Lower leg skin (tissue), 3 donors: ENCODE measurements at regions not wholly inside any gene's neighbourhood (a gene's known extent, or its start where the extent isn't known, plus 50 kb on each side); places are given as distances from the start of the nearest gene placed in this dataset.

Experiments used
- POLR2A ChIP-seq, 2 donors: fragments of 450-650 bp; IDR thresholded peaks; one replicate each; pipeline ENCODE4 v1.6.1; 2016 to 2017; ENCODE audit warnings: antibody characterized with exemption in 2 of 2, mild to moderate bottlenecking in 1 of 2, moderate library complexity in 1 of 2
- TF ChIP-seq, protein P1 (sequence below), 3 donors: fragments of 450-650 bp; IDR thresholded peaks; one replicate each; pipeline ENCODE4 v1.5.1; 2016; ENCODE audit warnings: antibody characterized with exemption in 3 of 3, mild to moderate bottlenecking in 3 of 3, moderate library complexity in 2 of 3

GRCh38 chr2:161017780-161018470 lies 142.3 kb upstream of the TANK start:
- TF ChIP-seq, protein P1, sequence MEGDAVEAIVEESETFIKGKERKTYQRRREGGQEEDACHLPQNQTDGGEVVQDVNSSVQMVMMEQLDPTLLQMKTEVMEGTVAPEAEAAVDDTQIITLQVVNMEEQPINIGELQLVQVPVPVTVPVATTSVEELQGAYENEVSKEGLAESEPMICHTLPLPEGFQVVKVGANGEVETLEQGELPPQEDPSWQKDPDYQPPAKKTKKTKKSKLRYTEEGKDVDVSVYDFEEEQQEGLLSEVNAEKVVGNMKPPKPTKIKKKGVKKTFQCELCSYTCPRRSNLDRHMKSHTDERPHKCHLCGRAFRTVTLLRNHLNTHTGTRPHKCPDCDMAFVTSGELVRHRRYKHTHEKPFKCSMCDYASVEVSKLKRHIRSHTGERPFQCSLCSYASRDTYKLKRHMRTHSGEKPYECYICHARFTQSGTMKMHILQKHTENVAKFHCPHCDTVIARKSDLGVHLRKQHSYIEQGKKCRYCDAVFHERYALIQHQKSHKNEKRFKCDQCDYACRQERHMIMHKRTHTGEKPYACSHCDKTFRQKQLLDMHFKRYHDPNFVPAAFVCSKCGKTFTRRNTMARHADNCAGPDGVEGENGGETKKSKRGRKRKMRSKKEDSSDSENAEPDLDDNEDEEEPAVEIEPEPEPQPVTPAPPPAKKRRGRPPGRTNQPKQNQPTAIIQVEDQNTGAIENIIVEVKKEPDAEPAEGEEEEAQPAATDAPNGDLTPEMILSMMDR (IDR thresholded peaks at IDR 0.05) = no peak
- TF ChIP-seq POLR2A (IDR thresholded peaks at IDR 0.05) = no peak
